Right renal cortex interstitium (tissue), 3 donors: ENCODE measurements at regions not wholly inside any gene's neighbourhood (a gene's known extent, or its start where the extent isn't known, plus 50 kb on each side); places are given as distances from the start of the nearest gene placed in this dataset.
"Not testable (repeated sequence)": the region's sequence is repeated elsewhere in the genome, so short reads cannot be mapped to it uniquely, and the experiment has no call there.

Source experiments
- DNase-seq, 3 donors: peaks; one replicate each; pipeline ENCODE4 v3.0.0-alpha.2; 2013; ENCODE audit warnings: low read depth in 3 of 3, low spot score in 2 of 3

DNA sequence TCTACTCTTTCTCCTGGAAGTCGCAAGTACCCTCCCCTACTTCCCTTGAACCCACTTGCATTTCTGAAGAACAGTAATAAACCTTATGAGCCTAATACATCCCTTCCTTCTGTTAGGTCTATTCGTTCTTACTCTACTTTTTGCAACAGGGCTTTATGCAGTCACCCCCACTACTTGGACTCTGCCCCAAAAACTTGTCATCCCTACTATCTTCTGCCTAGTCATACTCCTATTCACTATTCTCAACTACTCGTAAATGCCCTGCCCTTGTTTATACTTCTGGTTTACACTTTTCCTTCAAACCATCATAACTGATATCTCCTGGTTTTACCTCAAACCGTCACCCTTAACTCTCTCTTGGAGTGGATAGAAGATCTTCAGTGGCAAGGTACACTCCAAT lies 55.2 kb upstream of the SLIT2 start:
- DNase-seq: no peak

DNA sequence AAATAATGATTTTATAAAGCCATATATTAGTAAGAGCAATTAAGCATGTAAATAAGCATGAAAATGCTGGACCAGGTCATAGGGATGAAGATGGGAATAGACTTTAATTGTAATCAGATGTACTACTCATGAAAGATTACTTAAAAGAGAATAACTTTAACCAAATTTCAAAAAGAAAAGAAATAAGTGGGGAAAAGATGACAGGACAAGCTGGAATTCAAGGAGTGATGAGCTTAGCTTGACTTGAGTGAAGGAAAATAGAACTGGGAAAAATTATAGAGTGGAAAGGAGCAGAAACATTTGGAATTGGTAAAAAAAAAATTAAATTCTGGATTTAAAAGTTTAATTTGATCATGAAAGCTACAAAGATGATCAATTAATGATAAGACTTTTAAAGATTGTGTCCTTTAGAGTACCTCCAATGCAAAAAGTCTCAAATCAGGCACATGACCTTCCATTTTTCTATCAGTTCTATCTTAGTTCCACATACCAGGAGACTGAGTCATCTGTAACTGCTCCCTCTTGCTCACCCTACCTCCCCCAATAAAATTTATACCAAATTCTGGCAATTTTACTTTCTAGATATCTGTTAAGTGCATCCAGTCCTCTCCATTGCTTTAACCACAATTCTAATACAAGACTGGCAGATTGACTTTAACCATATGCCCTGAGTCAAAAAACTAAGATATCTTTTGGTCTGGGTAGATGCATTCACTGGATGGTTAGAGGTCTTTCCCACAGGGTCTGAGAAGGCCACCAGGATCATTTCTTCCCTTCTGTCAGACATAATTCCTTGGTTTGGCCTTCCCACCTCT lies 56.4 kb upstream of the SLIT2 start:
- no peak for DNase-seq

DNA sequence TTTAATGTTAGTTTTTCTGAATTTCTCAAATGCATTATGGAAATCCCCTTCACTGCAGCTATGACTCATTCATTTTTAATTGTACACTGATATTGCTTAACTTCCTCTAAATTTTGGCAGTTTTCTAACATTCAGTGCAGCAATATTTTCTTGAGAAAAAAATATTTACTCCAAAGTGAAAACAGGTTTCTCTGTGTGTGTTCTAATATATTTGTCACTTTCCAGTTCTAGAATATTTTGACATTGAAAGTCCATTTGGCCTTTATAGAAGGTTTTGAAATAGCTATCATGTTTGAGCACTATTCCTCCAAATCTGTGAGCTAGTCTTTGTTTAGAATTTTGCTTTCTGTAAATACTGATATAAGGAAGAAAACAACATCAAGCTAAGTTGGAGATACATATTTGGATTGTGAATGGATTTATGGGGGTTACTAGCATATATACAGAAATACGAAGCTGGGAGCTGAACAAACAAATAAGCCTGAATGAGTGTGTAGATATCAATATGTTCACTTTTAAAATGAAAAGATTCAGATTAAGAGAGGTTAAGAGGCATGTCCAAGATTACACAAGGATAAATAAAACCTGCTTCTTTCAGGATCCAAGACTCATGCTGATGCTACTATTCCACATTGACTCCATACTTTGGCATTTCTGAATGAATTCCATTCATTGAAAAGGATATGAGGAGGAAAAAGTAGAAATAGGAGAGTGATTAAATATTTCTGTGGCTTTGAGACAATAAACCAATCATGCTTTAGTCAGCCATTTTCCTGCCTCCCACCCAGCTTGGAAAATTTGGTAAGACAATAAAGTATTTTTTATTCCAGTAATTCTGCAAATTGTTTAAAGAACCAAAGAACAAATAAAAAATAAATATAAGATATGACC lies 57.3 kb upstream of the SLIT2 start:
- no peak for DNase-seq

DNA sequence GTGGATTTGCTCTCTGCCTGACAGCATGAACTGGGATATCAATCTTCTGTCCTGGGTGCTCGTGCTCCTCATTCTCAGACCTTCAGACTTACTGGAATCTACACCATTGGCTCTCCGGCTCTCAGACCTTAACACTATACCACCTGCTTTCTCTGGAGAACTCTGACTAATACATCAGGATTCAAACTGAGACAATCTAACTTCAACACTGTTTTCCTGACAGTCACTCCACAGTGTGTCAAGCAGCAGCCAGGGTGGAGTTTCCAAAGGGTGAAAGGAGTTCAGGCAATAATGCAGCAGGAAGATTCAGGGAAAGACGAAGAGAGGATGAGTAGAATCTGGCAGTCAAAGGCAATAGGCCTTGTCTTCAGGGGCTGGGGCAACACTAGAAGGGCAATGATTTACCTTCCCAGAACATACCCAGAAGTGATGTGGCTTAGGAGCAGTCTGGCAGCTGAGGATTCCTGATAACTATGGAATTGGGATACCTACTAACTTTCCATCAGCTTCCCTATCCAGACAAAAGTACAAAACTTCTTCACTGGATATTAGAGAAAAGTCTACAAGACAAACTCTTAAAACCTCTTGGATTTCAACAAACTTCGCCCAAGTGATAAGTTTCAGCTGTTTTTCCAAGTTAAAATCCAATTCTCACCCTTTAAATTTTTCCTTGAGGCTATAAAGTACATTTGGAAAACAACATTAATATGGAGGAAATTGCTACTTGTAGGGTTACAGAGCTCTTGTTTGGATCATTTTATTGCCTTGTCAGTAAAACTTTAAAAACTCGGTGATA lies 58.4 kb upstream of the SLIT2 start:
- peak in 1 of 3 donors; percentile 6 for DNase-seq

DNA sequence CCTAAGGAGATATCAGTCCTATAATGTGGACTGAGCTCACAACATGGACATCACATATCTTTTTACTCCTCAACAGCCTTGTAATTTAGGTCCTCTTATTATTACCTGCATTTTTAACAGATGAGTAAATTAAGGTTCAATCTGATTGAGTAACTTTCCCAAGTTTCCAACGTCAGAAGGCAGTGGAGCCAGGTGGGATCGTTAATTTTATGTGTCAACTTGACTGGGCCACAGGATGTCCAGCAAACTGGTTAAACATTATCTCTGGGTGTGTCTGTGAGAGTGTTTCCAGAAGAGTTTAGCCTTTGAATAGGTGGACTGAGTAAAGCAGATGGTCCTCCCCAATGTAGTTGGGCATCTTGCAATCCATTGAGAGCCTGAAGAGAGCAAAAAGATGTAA lies 59.0 kb upstream of the SLIT2 start:
- DNase-seq: no peak

DNA sequence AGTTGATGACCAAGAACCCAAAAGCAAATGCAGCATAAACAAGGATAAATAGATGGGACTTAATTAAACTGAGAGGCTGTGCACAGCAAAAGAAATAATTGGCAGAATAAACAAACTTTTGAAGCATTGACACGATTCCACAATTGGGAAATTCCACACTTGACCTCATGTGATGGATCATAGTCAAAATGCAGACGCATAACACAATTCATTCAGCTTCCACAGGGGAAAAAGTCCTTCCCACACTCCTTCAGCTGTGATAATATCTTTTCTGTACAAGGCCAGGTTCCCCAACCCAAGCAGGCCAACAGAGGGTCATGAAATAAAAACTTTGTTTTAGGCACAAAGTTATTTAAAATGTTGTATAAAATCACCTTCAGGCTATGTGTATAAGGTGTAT lies 66.6 kb upstream of the SLIT2 start:
- DNase-seq: no peak

DNA sequence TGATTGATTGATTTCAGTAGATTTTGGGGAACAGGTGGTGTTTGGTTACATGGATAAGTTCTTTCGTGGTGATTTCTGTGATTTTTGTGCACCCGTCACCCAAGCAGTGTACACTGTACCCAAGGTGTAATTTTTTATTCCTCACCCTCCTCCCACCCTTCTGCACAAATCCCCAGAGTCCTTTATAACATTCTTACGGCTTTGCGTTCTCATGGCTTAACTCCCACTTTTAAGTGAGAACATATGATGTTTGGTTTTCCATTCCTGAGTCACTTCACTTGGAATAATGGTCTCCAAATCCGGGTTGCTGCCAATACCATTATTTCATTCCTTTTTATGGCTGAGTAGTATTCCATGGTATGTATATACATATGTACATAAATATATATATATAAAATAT lies 68.6 kb upstream of the SLIT2 start:
- DNase-seq: not testable (repeated sequence)

DNA sequence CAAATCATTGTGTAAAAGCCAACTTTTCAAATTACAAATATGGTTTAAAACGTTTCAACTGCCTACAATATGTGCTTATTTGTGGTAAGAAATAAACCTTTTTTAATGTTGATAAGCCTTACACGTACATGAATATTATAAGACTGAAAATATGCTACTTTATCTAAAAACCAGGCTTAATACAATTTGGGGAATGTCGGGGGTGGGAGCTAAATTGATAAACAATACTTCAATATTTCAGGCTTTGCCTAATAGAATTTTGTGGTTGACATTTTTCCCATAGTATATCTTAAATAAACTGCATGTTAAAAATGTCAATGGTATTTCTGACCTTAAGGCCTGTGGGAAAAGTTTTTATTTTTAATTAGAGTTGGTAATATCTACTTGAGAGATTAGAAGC lies 69.8 kb upstream of the SLIT2 start:
- no peak for DNase-seq

DNA sequence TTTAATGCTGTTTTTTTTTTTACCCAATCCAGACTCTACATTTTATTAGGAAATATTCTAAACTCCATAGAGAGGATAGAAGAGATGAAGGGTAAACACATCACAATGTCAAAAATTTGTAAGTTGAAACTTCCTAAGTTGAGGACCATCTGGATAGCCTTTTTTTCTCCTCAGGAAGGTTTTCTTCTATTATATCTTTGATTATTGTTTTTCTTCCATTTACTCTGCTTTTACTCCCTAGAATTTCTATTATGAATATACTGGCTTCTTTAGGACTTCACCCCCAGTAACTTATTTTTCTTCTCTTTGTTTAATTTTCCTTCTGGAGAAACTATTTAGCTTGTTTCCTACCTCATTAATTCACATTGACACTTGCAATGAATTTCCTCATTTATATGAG lies 71.2 kb upstream of the SLIT2 start:
- no peak for DNase-seq

DNA sequence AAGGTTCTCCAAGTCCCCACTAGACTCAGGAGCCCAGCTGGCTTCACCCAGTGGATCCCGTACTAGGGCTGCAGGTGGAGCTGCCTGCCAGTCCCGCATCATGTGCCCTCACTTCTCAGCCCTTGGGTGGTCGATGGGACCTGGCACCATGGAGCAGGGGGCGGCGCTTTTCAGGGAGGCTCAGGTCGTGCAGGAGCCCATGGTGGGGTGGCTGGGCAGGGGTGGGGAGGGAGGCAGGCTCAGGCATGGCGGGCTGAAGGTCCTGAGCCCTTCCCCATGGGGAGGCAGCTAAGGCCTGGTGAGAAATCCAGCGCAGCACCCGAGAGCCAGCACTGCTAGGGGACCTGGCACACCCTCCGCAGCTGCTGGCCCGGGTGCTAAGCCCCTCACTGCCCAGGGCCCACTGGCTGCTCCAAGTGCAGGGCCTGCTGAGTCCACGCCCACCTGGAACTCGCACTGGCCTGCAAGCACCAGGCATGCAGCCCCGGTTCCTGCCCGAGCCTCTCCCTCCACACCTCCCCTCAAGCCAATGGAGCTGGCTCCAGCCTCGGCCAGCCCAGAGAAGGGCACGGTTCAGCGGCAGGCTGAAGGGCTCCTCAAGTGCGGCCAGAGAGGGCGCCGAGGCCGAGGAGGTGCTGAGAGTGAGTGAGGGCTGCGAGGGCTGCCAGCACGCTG lies 72.7 kb upstream of the SLIT2 start:
- no peak for DNase-seq

DNA sequence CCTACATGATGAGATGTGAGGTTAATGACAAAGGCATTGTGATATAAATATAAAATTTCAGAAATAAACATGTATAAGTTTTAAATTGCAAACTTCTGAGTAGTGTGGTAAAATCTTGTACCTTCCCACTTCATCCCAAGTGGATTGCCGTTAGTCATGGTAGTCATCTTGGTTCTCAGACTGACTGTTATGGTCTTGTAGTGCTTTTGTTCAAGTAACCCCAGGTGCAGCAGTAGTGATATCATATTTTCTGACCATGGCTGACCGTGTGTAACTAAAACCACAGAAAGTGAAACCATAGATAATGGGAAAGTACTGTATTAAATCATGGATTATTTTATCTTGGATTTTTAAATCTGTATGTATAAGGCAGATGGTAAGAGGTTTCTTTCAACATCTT lies 74.8 kb upstream of the SLIT2 start:
- DNase-seq: no peak

DNA sequence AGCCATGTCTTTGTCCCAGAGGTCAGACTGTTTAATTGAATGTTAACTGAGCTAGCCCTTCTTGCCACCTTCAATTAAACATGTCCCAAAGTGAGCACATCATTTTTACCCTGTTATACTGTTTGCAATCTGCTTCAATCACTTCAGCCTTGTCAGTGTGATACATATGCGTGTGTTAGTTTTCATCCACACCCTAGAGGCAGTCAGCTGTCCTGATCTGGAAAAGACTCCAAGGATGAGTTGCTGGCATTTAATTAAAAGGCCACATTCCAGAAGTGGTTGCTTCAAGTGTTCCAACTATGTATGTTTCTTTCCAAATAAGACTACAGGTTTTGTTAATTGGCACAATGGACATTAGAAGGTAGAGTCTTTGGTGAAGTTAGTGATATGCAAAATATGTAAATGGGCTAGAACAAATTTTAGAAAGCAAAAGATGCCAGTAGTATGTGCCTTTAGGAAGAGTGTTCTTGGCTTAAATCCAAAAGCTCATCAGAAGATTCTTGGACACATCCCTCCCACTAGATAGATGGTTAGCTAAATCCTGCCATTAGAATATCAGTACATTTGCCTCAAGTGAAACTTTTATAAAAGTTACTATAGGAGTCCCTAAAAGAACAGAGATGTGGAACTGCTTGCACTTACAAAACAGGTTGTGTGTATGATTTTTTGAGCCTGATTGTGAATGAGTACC lies 79.5 kb upstream of the SLIT2 start:
- no peak for DNase-seq

DNA sequence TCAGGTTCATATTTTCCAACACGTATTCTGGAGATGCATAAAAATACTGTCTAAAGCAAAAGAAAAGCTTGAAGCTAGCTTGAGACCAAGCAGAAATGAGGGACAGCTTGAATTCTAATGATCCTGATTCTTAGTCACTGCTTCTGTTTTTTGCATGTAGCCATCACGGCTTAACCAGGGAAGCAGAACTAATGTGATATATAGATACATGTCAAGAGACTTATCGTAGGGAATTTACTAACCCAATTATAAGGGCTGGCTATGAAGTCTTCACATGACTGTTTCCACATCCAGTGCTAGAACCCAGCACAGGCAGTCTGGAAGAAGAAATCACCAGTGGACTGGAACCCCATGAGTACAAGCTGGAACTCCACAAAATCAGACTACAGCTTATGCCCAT lies 85.2 kb upstream of the SLIT2 start:
- DNase-seq: no peak

DNA sequence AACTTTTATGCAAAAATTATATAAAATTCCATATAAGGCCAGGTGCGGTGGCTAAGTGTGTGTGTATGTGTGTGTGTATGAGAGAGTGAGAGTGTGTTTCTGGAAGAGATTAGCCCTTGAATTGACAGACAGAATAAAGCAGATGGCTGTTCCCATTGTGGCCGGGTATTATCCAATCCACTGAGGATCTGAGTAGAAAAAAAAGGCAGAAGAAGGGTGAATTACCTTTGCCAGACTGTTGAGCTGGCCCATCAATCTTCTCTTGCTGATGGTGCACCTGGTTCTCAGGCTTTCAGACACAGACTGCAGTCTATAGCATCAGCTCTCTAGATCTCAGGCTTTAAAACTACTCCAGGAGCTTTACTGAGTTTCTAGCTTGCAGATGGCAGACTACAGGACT lies 92.2 kb upstream of the SLIT2 start:
- no peak for DNase-seq

DNA sequence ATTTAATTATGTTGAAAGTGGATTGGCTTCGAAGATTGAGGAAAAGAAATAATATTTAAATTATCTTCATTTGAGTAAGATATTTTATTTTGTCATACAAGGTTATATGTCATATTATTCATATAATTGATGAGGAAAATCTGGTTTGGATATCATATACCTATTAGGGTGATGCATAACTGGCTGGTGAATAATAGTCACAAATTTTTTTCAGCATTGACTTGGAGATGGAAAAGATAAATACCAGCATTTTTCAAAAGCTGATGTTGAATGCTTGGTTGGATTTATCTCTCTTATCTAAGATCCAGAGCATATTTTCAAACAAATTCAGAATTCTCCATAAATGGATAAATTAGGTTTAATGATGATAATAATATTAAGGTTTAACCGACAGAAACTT lies 93.5 kb upstream of the SLIT2 start:
- DNase-seq: no peak

DNA sequence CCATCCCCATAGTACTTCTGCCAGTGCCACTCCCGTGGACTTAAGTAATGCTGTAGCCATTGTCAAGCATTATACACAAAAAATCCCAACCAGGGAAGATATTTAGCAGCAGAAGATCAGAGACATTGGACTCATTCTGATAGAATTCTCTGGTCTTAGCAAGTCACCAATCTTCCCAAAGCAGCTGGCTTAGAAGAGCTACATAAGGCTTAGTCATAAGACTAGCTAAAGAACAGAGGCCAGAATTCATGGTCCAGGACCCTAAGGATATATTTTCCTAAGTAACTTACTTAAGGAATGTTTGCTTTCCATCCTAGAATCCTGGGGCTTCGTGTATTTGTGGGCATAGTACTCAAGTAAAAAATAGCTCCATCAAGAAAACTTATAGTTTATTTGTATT lies 100.3 kb upstream of the SLIT2 start:
- no peak for DNase-seq

DNA sequence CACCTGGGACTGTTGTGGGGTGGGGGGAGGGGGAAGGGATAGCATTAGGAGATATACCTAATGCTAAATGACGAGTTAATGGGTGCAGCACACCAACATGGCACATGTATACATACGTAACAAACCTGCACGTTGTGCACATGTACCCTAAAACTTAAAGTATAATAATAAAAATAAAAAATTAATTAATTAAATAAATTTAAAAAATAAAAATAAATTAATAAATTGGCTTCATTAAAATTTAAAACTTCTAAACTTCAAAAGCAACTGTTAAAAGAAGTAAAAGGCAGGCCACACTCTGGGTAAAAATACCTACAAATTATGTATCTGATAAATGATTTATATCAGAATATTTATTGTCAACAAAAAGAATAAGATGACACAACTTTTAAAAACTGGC lies 102.6 kb upstream of the SLIT2 start:
- not testable (repeated sequence) for DNase-seq

DNA sequence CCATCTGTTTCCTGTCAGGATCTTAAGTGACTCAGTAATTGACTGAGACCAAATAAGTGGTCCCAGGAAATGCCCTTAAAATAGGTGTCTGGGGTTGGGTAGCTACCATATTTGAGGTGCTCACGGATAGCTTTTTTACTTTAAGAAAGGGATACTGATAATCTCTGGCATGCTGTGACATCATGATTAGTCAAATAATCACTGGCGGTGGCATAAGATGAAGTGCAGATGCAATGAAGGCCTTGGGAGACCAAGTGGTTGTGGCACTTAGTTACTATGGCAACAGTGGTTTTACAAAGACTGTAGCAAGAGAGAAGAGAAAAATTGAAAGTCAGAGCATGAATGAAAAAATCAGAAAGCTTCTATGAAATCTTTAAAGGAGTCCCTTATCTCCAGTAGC lies 114.5 kb upstream of the SLIT2 start:
- no peak for DNase-seq

DNA sequence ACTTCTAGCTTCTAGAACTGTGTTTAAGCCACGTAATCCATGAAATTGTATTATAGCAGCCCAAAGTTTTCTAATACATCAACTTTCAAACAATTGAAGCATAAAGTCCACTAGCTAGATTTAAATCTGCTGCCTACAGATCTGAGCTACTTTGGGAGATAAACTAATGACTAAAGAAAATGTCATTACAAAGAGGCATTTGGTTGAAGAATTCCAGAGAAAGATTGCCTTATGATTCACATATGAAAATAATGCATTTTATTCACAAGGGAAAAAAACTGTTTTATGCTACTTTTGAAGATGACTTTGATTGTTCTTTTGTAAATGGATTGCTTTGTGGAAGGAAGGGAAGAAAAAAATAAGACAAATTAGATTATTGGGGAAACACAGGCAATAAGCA lies 124.1 kb upstream of the SLIT2 start:
- no peak for DNase-seq

DNA sequence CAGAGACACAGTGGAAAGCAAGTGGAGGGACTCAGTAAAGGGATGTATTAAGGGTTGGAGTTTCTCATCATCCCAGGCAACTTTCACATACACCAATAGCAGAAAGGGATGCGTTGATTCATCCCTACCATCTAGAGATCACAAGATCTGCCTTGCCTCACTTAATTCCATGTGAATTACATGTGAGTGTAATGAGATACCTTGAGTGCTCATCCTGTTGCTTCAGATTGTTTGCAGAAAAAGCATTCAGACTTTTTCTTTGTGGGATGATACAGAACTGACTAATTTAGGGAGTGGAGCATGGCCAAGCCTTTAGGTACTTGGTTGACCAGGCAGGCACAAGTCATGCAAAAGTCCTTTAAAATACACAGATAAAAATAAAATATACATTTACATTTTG lies 124.8 kb upstream of the SLIT2 start:
- DNase-seq: no peak
